NOMO-1 treated with dmso at 0.1 percent for 144 hours (cell line): ENCODE measurements at regions not wholly inside any gene's neighbourhood (a gene's known extent, or its start where the extent isn't known, plus 50 kb on each side); places are given as distances from the start of the nearest gene placed in this dataset.

Experiments used
- DNase-seq: peaks from one replicate; lab custom pipeline; 2025; ENCODE audit not compliant: unreplicated experiment; lab: John Stamatoyannopoulos, UW

GRCh38 chr12:68449196-68449595 is 117.0 kb upstream of the MDM1 start:
- DNase-seq = no peak

GRCh38 chr12:68450947-68451260 is 118.7 kb upstream of the MDM1 start:
- no peak for DNase-seq

- DNase-seq = peak; percentile 70
Observed at GRCh38 chr12:68451261-68452077, 119.3 kb upstream of the MDM1 start.

DNA sequence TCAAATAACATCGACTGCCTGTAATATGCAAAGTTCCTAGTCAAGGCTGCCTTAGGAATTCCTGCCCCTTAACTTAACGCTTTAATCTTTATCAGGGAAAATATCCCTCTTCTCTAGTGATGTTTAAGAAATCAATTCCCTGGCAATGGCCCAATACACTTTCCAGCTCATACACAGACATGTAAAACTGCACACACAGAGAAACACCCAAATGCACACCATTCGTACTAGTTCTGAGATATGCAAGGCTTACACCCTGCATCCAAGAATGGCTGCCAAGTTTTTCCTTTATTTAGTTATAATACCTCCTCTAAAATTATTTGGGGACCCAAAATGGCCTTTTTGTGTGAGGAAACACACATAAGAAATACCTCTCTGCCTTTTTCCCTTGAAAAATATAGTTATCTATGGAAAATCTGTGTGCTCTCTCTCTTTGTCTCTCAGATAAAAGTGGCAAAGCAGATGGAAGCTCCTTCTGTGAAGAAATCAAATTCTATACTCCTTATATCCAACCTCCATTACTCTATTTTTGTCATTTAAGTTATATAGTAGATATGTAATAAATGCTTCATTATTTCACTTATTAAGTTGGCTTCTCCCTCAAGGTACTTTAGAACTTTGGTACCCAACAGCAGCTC is 120.0 kb upstream of the MDM1 start:
- DNase-seq = no peak

- DNase-seq = no peak
Observed at GRCh38 chr12:68453278-68453677, 121.1 kb upstream of the MDM1 start.

DNA sequence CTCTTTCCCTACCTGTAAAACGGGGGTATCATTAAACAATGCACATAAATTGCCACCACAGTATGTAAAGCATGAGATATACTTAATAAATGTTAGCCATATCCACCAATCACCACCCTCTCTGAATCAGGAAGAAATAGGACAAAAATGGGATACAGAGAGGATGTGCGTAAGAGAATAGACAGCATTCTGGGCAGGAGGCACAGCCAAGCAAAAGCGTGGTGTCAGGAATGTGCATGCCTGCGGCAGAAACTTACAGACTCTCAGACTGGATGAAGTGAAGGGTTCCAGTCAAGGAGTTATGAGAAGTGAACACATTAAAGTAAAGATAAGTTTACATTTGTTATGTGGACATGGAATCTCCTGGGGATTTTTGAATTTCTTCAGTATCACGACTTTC is 121.7 kb upstream of the MDM1 start:
- DNase-seq = no peak

- no peak for DNase-seq
Observed at GRCh38 chr12:68454892-68455291, 122.7 kb upstream of the MDM1 start.

DNA sequence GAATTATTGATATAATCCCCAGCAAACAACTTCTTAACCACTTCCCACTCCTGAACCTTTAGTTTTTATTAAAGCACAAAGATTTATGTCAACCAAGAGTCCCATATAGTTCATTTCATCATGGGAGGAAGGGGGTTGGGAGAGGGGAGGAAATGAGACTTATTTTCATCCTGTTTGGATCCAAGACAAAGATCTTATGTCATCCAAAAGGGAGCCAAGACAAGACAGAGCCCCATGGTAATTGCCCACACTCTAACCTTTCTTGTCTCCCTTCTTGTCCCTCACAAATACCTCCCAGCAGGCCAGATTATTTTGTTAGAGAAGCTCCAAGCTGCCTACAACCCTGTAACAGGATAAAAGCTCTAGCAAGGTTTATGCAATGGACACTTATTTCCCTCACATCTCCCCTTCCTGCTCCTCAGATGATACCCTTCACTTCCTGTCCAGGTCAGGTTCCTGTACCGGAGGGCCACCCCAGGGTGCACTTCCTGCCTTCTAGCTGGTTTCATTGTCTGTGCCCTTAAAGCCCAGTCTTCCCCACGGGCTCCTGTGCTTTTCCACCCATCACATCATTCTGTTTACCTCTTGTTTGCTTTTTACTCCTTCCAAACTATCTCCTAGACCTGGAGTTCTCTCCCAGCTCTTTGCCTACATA is 123.7 kb upstream of the MDM1 start:
- peak; percentile 18 for DNase-seq

DNA sequence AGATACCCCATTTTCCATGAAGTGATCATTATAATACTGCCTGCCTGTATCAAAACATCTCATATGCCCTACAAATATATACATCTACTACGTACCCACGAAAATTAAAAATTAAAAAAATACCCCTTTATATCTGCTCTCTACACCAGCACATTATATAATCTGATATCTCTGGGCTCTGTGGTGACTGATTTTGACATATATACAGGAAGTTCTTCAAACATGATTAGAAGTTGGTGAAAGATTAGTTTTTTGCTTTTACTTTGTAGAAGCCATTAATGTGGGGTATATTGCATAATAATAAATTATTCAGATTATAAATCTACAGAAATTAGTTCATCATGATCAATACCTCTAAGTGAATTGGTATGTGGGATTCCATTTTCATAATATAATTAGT is 126.7 kb upstream of the MDM1 start:
- no peak for DNase-seq

DNA sequence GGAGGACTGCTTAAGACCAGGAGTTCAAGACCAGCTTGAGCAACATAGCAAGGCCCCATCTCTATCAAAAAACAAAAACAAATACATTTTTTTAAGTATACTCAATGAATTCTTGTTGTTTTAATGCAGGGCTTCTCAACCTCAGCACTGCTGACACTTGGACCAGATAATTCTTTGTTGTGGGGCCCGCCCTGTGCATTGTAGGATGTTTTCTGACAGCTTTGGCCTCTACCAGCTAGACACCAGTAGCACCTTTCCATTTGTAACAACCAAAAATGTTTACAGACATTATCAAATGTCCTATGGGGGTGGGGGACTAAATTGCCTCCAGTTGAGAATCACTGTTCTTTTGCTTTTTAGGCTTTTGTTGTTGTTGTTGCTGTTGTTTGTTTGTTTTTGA is 128.1 kb upstream of the MDM1 start:
- DNase-seq = no peak

DNA sequence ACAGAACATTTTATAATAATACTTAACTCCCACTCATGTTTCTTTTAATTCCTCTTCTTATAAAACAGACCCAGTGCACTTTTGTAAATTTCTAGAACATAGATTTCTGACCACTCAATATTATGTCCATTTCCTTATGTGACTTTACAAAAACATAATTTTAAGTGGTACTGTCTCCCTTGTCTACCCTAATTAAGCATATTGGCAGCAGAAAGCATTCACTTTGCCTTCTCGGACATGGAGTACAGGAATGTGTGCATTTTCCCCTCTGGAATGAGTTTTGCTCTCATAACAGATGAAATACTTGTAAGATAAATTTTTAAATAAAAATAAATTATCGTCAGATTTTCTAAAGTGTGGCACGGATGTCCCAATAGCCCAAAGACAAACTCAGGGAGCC is 129.5 kb upstream of the MDM1 start:
- DNase-seq = no peak

GRCh38 chr12:68462803-68463202 is 130.6 kb upstream of the MDM1 start:
- no peak for DNase-seq

- no peak for DNase-seq
Observed at GRCh38 chr12:68465227-68465626, 133.1 kb upstream of the MDM1 start.

GRCh38 chr12:68467514-68467913 is 135.4 kb upstream of the MDM1 start:
- no peak for DNase-seq

- no peak for DNase-seq
Observed at GRCh38 chr12:68468036-68468435, 135.9 kb upstream of the MDM1 start.

DNA sequence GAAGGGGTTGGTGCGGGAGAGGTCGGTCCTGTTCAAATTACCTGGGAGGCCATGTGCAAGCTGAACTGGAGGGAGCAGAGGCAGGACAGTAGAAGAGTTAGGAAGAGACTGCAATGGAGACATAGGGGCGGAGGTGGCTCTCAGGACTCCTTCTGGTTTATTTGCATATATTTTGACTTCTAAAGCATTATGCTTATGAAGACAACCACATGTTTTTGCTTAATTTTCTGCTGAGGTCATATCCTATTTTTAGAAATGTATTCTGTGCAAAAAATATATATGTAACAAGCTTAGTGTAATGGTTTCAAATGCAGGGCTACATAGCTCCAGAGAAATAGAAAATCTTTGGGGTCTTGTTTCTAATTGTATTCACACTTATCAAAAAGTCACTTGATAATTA is 137.0 kb upstream of the MDM1 start:
- DNase-seq = no peak

DNA sequence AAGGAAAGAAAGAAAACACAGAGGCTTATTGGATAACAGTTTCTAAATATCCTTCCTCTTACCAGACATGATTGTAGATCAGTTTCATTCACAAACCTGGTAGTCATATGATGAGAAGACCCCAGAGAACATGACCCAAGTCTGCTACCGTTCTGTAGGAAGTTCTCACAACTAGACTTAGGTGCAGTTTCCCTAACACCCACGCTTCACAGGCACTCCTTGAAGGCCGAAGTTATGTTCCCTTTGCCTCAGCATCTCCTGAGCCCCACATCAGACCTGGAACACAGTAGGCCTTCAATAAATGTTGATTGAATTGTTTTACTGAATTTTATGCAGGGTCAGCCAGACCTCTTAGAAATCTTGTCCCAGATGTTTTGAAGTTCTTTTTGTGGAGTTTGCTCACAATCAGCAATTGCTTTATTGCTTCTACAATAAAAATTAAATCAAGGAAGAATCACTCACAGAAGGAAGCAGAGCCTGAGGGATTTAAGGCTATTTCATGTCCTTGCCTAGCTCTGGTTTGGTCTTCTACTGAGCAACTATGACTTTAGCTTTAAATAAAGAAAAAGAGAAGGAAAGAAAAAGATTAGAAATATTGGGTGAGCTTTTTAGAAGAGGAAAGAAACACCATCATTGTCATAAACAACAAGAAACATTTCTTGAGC is 138.6 kb upstream of the MDM1 start:
- DNase-seq = no peak

DNA sequence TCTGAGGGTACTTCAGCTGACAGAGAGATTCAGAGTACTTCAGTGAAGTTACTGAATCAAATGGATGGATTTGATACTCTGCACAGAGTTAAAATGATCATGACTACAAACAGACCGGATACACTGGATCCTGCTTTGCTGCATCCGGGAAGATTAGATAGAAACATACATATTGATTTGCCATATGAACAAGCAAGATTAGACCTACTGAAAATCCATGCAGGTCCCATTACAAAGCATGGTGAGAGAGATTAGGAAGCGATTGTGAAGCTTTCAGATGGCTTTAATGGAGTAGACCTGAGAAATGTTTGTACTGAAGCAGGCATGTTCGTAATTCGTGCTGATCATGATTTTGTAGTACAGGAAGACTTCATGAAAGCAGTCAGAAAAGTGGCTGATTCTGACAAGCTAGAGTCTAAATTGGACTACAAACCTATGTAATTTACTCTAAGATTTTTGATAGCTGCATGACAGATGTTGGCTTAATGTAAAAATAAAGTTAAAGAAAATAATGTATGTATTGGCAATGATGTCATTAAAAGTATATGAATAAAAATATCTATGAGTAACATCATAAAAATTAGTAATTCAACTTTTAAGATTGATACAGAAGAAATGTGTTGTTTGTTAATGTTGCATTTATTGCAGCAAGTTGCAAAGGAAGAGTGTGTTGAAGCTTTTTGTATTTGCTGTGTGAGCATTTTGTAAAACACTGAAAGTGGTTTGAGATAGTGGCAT is 136.1 kb upstream of the RAP1B start:
- DNase-seq = no peak

GRCh38 chr12:68476794-68477193 is 133.9 kb upstream of the RAP1B start:
- DNase-seq = no peak

DNA sequence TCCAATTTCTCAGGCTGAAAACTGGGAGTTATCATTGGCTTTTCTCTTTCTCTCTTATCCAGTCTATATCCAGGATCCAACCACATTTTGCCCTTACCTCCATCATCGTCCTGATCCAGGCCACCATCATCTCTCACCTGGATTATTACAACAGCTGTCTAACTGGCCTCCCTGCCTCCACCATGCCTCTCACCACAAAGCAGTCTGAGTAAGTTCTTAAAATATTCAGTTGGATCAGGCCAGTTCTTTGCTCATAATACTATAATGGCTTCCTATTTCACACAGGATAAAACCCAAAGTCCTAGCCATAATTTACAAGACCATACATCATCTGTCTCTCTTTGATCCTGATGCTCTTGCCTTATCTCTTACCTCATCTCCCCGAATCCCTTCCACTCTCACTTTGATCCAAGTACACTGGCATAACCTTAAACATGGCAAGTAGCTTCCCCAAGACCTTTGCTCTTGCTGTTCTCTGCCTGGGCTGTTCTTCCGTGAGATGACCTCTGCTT is 133.4 kb upstream of the RAP1B start:
- no peak for DNase-seq

- no peak for DNase-seq
Observed at GRCh38 chr12:68477906-68478305, 132.8 kb upstream of the RAP1B start.
